NCI-H1105 treated with DMSO at 0.1 percent for 48 hours (cell line): ENCODE measurements at regions not wholly inside any gene's neighbourhood (a gene's known extent, or its start where the extent isn't known, plus 50 kb on each side); places are given as distances from the start of the nearest gene placed in this dataset.

Source experiments
- DNase-seq: peaks from one replicate; lab custom pipeline; 2025; lab: John Stamatoyannopoulos, UW

GRCh38 chr7:97623333-97623732, 108.6 kb upstream of the TAC1 start:
- no peak for DNase-seq

GRCh38 chr7:97630116-97630515, 101.8 kb upstream of the TAC1 start:
- DNase-seq, result no peak

GRCh38 chr7:97635622-97636021, 96.3 kb upstream of the TAC1 start:
- no peak for DNase-seq

- no peak for DNase-seq
Measured at GRCh38 chr7:97639036-97639435, 92.8 kb upstream of the TAC1 start.

- no peak for DNase-seq
Measured at GRCh38 chr7:97659363-97660045, 72.4 kb upstream of the TAC1 start.

GRCh38 chr7:97667359-97667758, 64.5 kb upstream of the TAC1 start:
- no peak for DNase-seq

- DNase-seq, result no peak
Measured at GRCh38 chr7:97671571-97671970, 60.3 kb upstream of the TAC1 start.

GRCh38 chr7:97680622-97681021, 51.3 kb upstream of the TAC1 start:
- DNase-seq, result no peak
